ENCODE measurements at regions not wholly inside any gene's neighbourhood (a gene's known extent, or its start where the extent isn't known, plus 50 kb on each side); places are given as distances from the start of the nearest gene placed in this dataset.

- TF ChIP-seq REST (IDR thresholded peaks at IDR 0.05; ENCODE audit: insufficient read depth in 1 of 2, low read depth in 2 of 2, low read length in 2 of 2) (no peak), POLR2AphosphoS5 (IDR thresholded peaks at IDR 0.05; ENCODE audit: low read depth, low read length) (no peak), SIN3A (IDR thresholded peaks at IDR 0.05; ENCODE audit: borderline replicate concordance, insufficient read depth, low read length) (no peak), TAF1 (IDR thresholded peaks at IDR 0.05; ENCODE audit: borderline replicate concordance, insufficient read depth, low read length) (no peak), FOXP2 (optimal IDR thresholded peaks at IDR 0.05; ENCODE audit: borderline replicate concordance, extremely low read depth, extremely low read length, insufficient read depth) (no peak)
These were observed 435.9 kb downstream of the TSN start for GRCh38 chr2:122191331-122191730.

Data from PFSK-1 (cell line).